HG02678 (cell line): ENCODE measurements at regions not wholly inside any gene's neighbourhood (a gene's known extent, or its start where the extent isn't known, plus 50 kb on each side); places are given as distances from the start of the nearest gene placed in this dataset.
"Not testable (repeated sequence)": the region's sequence is repeated elsewhere in the genome, so short reads cannot be mapped to it uniquely, and the experiment has no call there.

Experiments
- ATAC-seq: cut with Tn5 transposase; IDR thresholded peaks from one replicate; pipeline ENCODE4 v1.9.1; 2021; ENCODE audit warnings: mild to moderate bottlenecking, moderate library complexity; ENCODE audit not compliant: unreplicated experiment

- ATAC-seq: no peak
Observed at GRCh38 chr20:48339190-48339985, 488.4 kb downstream of the PREX1 start.

- ATAC-seq: no peak
Observed at GRCh38 chr20:48338717-48339116, 489.1 kb downstream of the PREX1 start.

DNA sequence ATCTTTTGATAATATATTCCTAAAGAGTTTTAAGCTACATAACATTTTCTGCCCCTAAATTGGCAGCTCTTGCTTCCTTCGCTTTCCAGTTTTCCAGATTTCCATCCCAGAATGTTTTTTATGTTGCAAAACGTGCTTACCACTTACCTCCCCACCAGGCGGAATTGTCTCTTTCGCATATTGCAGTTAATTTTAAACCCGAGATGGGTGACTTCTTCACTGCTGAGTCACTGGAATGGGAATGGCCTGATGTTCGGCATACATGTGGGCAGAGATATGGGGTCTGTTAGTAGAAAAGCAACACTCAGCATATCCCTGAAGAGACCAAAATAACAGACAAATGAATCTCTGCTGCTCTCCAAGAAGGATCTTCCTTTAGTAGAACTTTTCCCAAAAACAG lies 491.2 kb downstream of the PREX1 start:
- no peak for ATAC-seq

DNA sequence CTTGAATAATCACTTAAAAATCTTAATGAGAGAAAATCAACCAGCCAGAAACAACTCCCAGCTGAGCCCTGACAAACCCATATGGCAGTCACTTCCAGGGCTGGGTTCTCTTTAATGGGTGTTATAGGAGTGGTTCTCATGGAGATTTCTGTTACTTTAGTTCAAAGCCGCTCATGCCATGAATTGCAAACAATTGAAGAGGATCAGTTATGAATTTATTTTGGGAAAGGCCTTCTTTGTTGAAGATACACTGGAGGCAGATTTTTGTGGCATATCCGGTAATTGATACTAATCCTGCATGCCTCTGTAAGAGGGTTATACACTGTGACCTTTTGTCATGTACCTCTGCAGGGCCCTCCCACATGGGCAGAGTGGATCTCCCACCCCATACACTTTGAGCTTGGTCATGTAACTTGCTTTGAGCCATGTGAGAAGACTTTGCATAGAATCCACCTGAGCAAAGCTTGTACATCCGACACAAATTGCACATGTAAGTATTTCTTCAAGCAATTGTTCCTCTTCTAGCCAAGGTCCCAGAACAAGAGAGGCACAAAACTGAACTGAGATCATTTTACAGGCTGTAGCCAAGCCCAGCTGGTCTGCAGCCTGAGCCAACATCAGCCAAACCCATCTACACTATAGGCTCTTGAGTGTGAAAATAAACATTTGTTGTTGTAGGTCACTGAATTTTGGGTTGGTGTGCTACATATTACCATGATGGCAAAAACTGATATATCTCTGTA lies 492.3 kb downstream of the PREX1 start:
- ATAC-seq: no peak

- no peak for ATAC-seq
Observed at GRCh38 chr20:48333707-48334106, 494.1 kb downstream of the PREX1 start.

GRCh38 chr20:48332555-48332954 lies 495.2 kb downstream of the PREX1 start:
- ATAC-seq: no peak

- no peak for ATAC-seq
Observed at GRCh38 chr20:48331518-48332286, 496.1 kb downstream of the PREX1 start.

DNA sequence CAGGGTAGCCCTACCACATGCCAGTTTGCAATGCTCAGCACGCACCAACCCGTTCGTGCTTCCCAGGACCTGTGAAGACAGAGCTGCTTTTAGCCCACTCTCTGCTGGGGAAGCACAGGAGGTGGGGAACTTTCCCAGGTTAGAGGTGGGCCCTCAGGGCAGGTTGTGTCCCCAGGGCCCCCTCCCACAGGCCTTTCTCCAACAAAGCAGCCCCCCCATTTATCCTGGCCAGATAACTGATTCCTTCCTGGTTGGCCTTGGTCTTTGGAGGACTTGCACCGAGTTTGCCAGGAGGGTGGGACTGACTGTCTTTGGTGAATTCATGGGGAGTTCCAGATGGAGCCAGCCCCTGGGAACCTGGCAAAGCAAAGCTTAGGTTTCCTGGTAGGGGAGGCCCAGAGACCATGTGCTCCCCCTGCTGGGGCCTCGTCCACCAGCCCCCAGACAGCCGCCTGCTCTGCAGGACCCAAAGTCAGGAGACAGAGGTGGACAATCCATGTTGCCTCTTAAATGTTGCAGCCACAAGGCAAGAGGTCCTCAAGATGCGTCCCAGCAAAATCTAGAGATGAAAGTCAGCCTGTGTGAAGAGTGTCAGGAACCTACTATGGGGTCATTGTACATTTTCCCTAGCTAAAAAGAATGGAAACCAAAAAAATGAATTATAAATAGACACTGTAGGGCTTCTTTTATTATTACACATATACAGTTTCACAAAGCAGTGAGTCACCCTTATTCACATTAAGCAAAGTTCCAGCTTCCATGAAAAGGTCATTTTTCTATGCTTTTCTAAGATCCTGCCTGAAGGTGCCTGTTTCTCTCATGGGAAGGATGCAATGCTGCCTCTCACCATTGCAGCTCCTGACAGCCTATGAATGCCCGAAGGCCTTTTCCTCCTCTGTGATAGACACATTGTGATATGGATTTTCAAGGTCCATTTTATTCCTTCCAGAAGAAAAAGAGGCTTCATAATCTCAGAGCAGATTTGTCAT lies 497.8 kb downstream of the PREX1 start:
- no peak for ATAC-seq

DNA sequence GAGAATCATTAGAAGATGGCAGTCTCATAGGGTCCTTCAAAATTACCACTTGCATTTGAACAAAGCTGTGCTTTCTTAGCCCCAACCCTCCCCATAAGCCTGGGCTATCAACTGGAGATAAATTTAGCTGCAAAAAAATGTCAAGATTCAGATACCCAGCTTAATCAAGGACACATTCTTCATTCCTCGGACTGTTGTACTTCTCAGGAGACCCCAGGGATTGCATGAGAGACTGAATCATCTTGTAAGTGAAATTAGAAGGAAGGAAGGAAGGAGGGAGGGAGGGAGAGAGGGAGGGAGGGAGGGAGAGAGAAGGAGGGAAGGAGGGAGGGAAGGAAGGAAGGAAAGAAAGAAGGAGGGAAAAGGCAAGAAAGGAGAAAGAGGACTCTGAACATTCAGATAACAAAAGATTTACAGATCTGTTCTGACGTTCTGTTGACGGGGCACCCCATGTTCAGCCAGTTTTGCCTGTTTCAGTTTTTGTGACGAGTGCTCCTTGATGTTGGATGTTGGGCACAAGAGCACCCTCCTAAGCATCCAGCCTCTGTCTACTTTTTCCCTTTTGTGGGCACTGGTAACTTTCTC lies 498.7 kb downstream of the PREX1 start:
- ATAC-seq: no peak

- ATAC-seq: not testable (repeated sequence)
Observed at GRCh38 chr20:48327848-48328247, 500.0 kb downstream of the PREX1 start.

GRCh38 chr20:48326868-48327267 lies 500.9 kb downstream of the PREX1 start:
- no peak for ATAC-seq

GRCh38 chr20:48326434-48326691 lies 501.4 kb downstream of the PREX1 start:
- no peak for ATAC-seq

DNA sequence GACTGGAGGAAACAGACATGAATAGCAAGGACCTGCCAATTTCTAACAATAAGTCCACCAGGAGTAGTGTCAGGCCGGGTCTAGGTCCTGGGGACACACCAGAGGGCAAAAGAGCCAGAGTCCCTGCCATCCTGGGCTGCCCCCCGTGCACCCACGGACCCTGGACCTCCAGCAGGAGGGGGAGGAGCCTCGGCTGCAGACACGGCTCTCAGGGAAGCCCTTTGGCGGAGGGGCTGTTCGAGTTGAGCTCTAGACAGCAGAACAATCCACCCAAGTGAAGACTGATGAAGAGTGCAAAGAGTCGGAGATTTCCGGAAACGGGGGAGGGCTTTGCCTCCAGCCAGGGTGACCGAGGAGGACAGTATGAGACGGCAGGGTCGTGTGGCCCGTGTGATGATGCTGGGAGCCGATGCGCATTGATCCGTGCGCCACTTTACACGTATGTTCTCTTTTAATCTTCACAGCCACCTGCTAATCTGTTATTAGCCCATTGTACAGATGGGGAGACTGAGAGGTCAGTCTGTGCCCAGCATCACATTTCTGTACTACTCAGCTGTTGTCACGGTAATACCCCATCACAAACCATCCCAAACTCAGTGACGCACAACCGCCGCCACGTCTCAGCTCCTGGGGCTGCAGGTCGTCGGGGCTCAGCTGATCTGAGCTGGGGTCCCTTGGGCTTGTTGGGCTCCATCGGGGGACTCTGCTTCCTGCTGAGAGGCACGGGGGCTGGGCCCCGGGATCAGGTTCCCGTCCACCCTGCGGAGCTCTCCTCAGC lies 502.0 kb downstream of the PREX1 start:
- no peak for ATAC-seq

GRCh38 chr20:48324744-48325143 lies 503.1 kb downstream of the PREX1 start:
- no peak for ATAC-seq

GRCh38 chr20:48321271-48321670 lies 506.5 kb downstream of the PREX1 start:
- ATAC-seq: no peak

- ATAC-seq: no peak
Observed at GRCh38 chr20:48319943-48320584, 507.7 kb downstream of the PREX1 start.

DNA sequence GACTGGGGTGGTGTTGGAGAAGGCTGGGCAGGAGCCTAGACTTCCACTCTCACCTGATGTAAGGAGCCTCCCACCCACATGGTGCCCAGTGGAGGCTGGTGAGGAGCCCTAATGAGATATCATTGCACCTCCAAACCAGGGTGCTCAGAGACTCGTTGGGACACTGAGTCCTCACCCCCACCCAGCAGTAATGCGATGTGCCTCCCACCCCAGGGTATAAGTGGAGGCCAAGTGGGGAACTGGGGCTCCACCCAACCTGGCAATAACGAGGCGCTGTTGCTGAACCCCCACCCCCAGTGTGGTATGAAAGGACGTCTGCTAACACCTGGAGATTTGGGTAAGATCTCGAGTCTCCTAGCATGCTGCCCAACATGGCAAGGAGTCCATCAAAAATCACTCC lies 510.2 kb downstream of the PREX1 start:
- no peak for ATAC-seq

DNA sequence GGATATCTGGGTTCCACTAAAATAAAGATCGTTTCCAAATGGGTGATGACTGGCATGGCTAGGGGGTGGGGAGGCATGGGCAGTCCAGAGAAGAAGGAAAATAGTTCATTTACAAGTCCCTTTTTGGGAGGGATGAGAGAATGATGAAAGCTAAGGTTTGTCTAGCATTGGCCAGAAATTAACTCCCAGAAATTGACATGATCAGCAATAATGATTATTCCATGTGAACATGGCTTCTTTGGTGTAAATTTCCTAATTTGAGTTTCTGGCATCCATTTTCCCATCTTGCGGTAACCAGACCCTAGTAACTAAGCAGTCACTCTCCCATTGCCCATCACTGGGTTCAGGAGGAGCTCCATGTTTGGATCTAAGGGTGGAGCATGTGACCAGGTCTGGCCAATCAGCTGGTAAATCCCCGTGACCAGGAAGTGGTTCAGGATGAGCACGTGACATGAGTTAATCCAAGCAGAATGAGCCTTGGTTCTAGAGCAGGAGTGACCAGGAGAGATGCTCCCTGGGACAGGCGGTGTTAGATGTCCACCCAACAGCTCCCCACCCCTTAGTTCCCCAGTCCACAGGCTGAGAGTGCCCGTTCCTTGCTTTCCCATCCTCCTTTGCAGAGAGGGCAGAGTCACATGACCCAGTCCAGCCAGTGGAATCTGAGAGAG lies 512.7 kb downstream of the PREX1 start:
- ATAC-seq: no peak

DNA sequence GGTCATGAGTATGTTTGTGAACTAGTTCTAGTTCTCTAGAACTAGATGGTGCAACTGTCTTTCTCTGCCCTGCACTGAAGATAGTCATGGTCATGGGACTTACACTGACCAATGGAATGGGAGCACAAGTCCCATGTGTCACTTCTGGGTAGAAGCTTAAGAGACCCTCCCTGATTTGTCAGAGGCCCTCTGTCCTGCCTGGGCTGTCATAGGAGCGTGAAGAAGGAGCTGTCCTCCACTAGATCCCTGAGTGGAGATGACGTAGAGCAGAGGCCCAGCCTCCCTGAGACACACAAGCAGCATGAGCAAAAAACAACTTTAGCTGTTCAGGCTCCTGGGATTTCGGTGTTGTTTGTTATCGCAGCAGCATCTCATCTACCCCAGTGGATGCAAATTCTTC lies 514.5 kb downstream of the PREX1 start:
- no peak for ATAC-seq
